ENCODE measurements at regions not wholly inside any gene's neighbourhood (a gene's known extent, or its start where the extent isn't known, plus 50 kb on each side); places are given as distances from the start of the nearest gene placed in this dataset.

DNA sequence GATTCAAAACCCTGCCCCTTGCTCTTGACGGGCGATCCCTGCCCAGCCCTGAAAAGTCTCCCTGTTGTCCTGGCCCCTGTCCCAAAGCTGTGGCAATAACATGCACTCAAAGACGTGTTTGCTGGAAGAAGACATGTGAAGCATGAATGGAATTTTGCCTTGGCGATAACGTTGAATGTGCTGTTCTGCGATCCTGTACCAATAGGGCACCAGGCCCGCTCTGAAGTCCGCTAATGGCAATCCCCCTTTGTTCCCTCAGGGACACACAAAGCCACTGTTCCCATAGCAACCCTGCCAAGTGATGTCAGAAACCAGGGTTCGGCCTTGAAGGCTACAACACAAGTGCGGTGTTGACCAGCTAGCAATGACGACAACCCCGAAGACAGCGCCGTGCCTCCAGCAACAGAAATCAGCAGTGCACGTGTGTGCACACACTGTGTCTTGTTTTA is 284.6 kb downstream of the KLF6 start:
- ChIA-PET CTCF (no interaction called here), POLR2A (no interaction called here)
- Mint-ChIP-seq H3K9me3 (ENCODE audit: low read depth) (no peaks in the 10 kb centered on the region), H3K36me3 (ENCODE audit: low read depth) (no peaks in the 10 kb centered on the region), H3K4me3 (no peak overlapping the region), H3K27me3 (peaks cover 9% of the 10 kb centered on the region), H3K4me1 (no peaks in the 10 kb centered on the region), H3K27ac (no peak overlapping the region)
- intact Hi-C loops (cut with DNase I, micrococcal nuclease), result no loop called here
- no peak for ATAC-seq
- no peak for DNase-seq

DNA sequence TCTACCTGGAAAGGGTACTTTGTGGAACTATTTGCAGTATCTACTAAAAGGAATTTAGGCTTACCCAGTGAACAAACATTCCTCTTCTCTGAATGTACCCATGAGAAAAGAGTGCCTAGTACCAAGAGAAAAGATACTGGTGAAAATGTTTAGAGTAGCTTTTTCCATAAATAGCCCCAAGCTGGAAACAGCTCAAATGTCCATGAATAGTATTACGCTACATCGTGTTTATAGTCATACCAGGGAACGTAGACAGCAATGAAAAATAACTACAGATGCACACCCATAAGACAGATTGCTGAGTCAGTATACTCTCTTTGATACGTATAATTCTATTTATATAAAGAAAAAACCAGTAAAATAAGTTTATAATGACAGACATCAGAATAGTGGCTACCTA is 285.9 kb downstream of the KLF6 start:
- intact Hi-C loops (cut with DNase I, micrococcal nuclease), result no loop called here
- ATAC-seq (no peak), DNase-seq (no peak)
- Mint-ChIP-seq H3K27ac (no peak overlapping the region), H3K36me3 (ENCODE audit: low read depth) (no peaks in the 10 kb centered on the region), H3K9me3 (ENCODE audit: low read depth) (no peaks in the 10 kb centered on the region), H3K27me3 (peaks cover 9% of the 10 kb centered on the region), H3K4me3 (no peak overlapping the region), H3K4me1 (no peaks in the 10 kb centered on the region)
- CTCF ChIA-PET, result interaction anchor here (1.0 kb wide), 1 partner anchor 164 kb away, joined by 3 read pairs; no protein-coding TSS in a partner anchor
- POLR2A ChIA-PET, result no interaction called here

DNA sequence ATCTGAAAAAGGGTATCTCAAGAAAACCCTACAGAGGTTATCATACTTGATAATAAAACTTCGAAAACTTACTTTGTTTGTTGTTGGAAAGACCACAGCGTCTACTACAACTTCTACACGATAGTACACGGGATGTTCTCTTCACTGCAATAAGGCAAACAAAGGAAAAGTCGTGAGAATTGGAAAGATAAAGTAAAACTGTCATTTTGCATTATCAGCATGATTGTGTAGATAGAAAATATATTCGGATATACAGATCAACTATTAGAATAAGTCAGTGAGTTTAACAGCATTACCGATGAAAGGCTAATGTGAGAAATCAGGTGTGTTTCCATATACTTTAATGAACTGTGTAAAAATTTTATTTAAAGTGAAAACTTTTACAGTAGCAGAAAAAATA is 287.4 kb downstream of the KLF6 start:
- H3K36me3 Mint-ChIP-seq (ENCODE audit: low read depth), result no peaks in the 10 kb centered on the region
- no peak for ATAC-seq

DNA sequence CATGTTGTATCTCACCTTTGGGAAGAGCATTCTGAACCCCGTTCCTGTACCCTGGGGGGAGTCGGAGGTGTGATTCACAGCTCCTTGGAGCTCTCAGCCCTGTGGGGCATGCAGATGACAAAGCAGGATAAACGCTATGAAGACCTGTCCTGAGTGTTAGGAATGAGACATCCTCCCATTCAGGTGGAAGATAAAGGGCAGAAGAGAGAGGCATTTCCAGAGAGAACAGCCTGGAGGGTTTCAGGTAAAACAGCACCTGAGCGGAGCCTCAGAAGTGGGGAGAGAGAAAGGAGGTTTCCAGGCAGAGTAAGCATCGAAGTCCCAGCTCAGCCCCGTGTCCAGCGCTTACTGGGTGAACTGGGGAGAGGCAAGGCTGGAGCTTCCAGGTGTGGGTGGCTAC is 288.9 kb downstream of the KLF6 start:
- DNase-seq (no peak), ATAC-seq (no peak)
- Mint-ChIP-seq H3K9me3 (ENCODE audit: low read depth) (no peaks in the 10 kb centered on the region), H3K27me3 (peaks cover 9% of the 10 kb centered on the region), H3K27ac (no peak overlapping the region), H3K4me1 (no peaks in the 10 kb centered on the region), H3K4me3 (no peak overlapping the region), H3K36me3 (ENCODE audit: low read depth) (no peaks in the 10 kb centered on the region)
- ChIA-PET POLR2A (no interaction called here), CTCF (no interaction called here)
- intact Hi-C loops (cut with DNase I, micrococcal nuclease), result no loop called here

More for the DNA sequence above, 287.4 kb downstream of the KLF6 start:
- POLR2A ChIA-PET, result no interaction called here
- CTCF ChIA-PET, result no interaction called here
- no peaks in the 10 kb centered on the region for H3K4me1 Mint-ChIP-seq
- no peak overlapping the region for H3K4me3 Mint-ChIP-seq
- no peak overlapping the region for H3K27ac Mint-ChIP-seq
- intact Hi-C loops (cut with DNase I, micrococcal nuclease), result no loop called here
- peaks cover 9% of the 10 kb centered on the region for H3K27me3 Mint-ChIP-seq
- no peaks in the 10 kb centered on the region for H3K9me3 Mint-ChIP-seq (ENCODE audit: low read depth)
- no peak for DNase-seq

DNA sequence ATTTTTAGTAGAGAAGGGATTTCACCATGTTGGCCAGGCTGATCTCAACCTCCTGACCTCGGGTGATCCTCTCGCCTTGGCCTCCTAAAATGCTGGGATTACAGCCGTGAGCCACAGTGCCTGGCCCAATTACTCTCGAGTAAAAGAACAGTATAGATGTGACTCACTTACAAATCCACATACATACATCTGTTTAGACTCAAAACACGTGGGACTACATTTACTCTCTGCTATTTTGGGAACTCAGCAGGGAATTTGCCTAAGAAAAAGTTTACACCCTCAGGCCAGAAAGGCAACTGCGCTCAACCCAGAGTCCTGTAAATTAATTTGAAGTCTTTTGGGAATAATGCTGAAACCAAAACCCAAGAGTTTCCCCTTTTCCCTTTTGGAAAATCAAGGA is 289.7 kb downstream of the KLF6 start:
- DNase-seq (no peak), ATAC-seq (no peak)
- ChIA-PET POLR2A (interaction anchor here (0.6 kb wide), 1 partner anchor 15 kb away, joined by 4 read pairs; no protein-coding TSS in a partner anchor), CTCF (no interaction called here)
- Mint-ChIP-seq H3K36me3 (ENCODE audit: low read depth) (no peaks in the 10 kb centered on the region), H3K4me3 (no peak overlapping the region), H3K27me3 (peaks cover 9% of the 10 kb centered on the region), H3K9me3 (ENCODE audit: low read depth) (peaks cover 2% of the 10 kb centered on the region), H3K27ac (no peak overlapping the region), H3K4me1 (no peaks in the 10 kb centered on the region)
- intact Hi-C loops (cut with DNase I, micrococcal nuclease), result no loop called here

DNA sequence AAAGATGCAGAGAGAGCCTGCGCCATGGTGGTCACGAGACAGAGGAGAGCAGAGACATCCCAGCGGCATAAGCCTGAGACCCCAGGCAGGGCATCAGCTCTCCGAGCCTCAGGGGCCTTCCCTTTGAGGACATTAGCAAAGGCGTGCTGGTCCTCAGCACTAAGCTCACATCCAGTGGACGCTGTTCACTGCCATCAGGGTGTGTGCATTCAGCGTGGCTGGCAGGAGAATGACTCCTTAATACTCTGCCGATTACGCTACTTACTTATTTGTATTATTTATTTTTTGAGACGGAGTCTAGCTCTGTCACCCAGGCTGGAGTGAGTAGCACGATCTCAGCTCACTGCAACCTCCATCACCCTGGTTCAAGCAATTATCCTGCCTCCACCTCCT is 290.2 kb downstream of the KLF6 start:
- ChIA-PET POLR2A (interaction anchor here (0.5 to 0.6 kb wide), 2 partner anchors 15 to 54 kb away, joined by 3 to 4 read pairs; no protein-coding TSS in a partner anchor), CTCF (interaction anchor here (0.6 kb wide), 1 partner anchor 35 kb away, joined by 3 read pairs; no protein-coding TSS in a partner anchor)
- ATAC-seq (no peak), DNase-seq (no peak)
- H3K27me3 Mint-ChIP-seq, result peaks cover 9% of the 10 kb centered on the region
- intact Hi-C loops (cut with DNase I, micrococcal nuclease), result no loop called here
- no peaks in the 10 kb centered on the region for H3K36me3 Mint-ChIP-seq (ENCODE audit: low read depth)
- H3K4me3 Mint-ChIP-seq, result no peak overlapping the region
- H3K27ac Mint-ChIP-seq, result no peak overlapping the region
- peaks cover 3% of the 10 kb centered on the region for H3K9me3 Mint-ChIP-seq (ENCODE audit: low read depth)
- H3K4me1 Mint-ChIP-seq, result no peaks in the 10 kb centered on the region

DNA sequence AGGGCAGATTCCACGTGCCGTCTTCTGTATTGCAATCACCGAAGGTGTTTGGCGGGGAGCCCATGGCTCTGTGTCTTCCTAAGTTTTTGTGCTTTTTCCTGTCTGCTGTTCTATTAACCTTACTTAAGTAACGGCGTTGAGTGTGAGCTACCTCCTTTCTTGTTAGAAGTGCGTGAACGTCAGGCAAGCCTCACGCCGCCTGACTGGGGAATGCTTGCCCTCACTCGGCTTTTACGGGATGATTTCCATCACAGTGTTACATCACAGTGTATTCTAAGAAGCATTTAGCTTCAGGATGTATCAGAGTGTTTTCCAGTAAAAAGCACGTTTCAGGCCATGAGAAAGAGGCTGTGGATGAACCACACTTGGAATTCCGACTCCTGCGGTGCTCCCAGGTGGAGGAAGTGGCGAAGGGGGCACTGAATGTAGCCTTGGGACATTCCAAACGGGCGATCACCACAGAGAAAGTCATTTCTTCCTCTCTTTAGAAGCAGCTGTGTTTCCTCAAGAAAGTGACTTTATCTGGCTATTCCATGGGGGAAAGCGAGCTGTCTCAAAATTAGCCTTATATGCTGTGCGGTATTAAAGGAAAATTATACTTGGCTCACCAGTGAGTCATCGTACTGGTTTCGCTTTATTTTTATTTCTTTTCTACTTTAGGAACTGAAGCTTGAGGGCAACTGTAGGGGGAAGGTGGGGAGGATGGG is 290.7 kb downstream of the KLF6 start:
- intact Hi-C loops (cut with DNase I, micrococcal nuclease), result no loop called here
- CTCF ChIA-PET, result interaction anchor here (0.6 kb wide), 1 partner anchor 35 kb away, joined by 3 read pairs; no protein-coding TSS in a partner anchor
- Mint-ChIP-seq H3K9me3 (ENCODE audit: low read depth) (peaks cover 6% of the 10 kb centered on the region), H3K36me3 (ENCODE audit: low read depth) (no peaks in the 10 kb centered on the region), H3K4me1 (no peaks in the 10 kb centered on the region), H3K27me3 (peaks cover 9% of the 10 kb centered on the region), H3K27ac (no peak overlapping the region), H3K4me3 (no peak overlapping the region)
- POLR2A ChIA-PET, result interaction anchor here (0.5 kb wide), 1 partner anchor 53 kb away, joined by 3 read pairs; no protein-coding TSS in a partner anchor
- DNase-seq, result no peak
- no peak for ATAC-seq

DNA sequence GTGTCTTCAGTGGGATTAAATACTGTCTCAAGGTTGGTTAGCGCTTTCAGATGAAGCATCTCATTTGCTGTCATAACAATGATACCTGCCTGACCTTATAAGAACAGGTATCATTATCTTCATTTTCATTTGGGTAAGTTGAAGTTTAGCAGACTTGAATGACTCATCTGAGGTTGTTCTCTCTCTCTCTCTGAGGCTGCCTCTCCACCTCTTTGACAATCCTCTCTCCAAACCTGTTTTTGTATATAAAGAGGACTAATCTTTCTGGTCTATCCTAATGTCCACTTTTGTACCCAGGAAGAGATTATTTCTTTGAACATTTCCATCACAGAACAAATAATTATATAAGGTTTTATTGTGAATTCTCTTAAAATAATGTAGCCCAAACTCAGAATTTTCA is 291.4 kb downstream of the KLF6 start:
- intact Hi-C loops (cut with DNase I, micrococcal nuclease), result no loop called here

DNA sequence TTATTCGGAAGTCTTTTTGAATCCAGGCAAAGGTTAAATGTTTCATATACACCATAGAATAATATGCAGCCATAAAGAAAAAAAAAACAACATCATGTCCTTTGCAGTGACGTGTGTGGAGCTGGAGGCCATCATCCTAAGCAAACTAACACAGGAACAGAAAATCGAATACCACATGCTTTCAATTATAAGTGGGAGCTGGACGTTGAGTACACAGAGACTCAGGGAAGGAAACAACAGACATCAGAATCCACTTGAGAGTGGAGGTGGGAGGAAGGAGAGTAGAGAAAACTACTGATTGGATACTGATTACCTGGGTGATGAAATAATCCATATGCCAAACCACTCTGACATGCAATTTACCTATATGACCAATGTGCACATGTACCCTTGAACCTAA is 293.4 kb downstream of the KLF6 start:
- Mint-ChIP-seq H3K27me3 (peaks cover 4% of the 10 kb centered on the region), H3K36me3 (ENCODE audit: low read depth) (no peaks in the 10 kb centered on the region), H3K4me1 (no peaks in the 10 kb centered on the region), H3K4me3 (no peak overlapping the region), H3K27ac (no peak overlapping the region), H3K9me3 (ENCODE audit: low read depth) (peaks cover 12% of the 10 kb centered on the region)
- DNase-seq (no peak), ATAC-seq (no peak)
- ChIA-PET POLR2A (no interaction called here), CTCF (interaction anchor here (0.6 kb wide), 1 partner anchor 38 kb away, joined by 3 read pairs; no protein-coding TSS in a partner anchor)
- intact Hi-C loops (cut with DNase I, micrococcal nuclease), result no loop called here

More for the DNA sequence above, 291.4 kb downstream of the KLF6 start:
- peaks cover 12% of the 10 kb centered on the region for H3K9me3 Mint-ChIP-seq (ENCODE audit: low read depth)
- peaks cover 9% of the 10 kb centered on the region for H3K27me3 Mint-ChIP-seq
- CTCF ChIA-PET, result no interaction called here
- ATAC-seq (no peak), DNase-seq (no peak)
- H3K27ac Mint-ChIP-seq, result no peak overlapping the region
- H3K4me1 Mint-ChIP-seq, result no peaks in the 10 kb centered on the region
- POLR2A ChIA-PET, result no interaction called here
- no peaks in the 10 kb centered on the region for H3K36me3 Mint-ChIP-seq (ENCODE audit: low read depth)
- H3K4me3 Mint-ChIP-seq, result no peak overlapping the region

DNA sequence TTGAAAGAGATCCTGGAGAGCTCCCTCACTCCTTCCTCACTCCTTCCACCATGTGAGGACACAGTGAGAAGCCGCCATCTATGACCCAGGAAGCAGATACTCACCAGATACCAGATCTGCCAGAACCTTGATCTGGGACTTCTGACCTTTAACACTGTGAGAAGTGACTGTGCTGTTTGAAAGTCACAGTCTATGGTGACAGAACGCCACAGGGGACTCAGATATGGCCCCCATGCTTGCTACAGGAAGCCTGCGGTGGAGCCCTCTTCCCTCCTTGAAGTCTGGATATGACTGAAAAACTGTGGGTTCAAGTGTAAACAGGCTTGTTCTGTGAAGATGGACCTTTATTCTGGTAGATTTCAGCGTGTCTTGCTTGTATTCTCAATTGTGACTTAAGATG is 297.8 kb downstream of the KLF6 start:
- CTCF ChIA-PET, result interaction anchor here (0.6 kb wide), 1 partner anchor 9 kb away, joined by 3 read pairs; no protein-coding TSS in a partner anchor
- no peak overlapping the region for H3K4me3 Mint-ChIP-seq

DNA sequence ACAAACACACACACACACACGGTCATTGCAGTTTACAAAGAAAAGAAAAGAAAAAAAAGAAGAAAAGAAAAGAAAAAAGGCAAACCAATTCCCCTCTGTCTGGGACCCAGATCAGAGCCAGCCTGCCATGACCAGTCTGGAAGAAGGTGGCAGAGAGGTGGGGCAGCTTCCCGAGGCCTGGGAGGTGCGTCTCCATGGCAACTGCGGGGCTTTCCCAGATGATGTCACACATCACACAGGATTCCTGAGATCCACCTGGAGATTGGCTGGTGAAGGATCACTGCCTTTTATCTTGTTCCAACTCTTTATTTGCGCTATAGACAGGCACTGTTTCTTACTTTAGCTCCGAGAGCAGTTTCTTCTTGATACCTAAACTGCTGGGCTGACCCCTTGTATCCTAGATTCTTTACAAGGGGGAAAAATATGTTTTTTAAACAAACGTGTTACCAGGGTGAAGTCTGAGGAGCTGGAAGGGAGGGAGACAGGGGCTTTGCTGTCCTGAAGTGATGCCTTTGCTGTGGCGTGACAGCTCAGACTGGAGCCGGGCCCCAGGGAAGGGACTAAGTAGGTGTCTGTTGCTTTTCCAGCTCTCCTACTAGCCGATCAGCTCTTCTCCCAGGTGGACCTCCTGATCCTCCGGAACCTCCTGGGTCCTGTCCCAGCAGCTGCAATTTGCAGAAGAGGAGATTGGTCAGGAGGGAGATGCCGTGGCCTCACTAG is 298.5 kb downstream of the KLF6 start:
- Mint-ChIP-seq H3K27ac (no peak overlapping the region), H3K4me1 (peaks cover 28% of the 10 kb centered on the region), H3K36me3 (ENCODE audit: low read depth) (no peaks in the 10 kb centered on the region), H3K27me3 (no peaks in the 10 kb centered on the region), H3K9me3 (ENCODE audit: low read depth) (peaks cover 12% of the 10 kb centered on the region), H3K4me3 (no peak overlapping the region)
- intact Hi-C loops (cut with DNase I, micrococcal nuclease), result no loop called here
- DNase-seq (no peak), ATAC-seq (no peak)
- CTCF ChIA-PET, result interaction anchor here (0.6 kb wide), 1 partner anchor 9 kb away, joined by 3 read pairs; no protein-coding TSS in a partner anchor
- POLR2A ChIA-PET, result no interaction called here

More for the DNA sequence above, 297.8 kb downstream of the KLF6 start:
- ATAC-seq (peak; percentile 50), DNase-seq (no peak)
- Mint-ChIP-seq H3K4me1 (peaks cover 23% of the 10 kb centered on the region), H3K9me3 (ENCODE audit: low read depth) (peaks cover 12% of the 10 kb centered on the region), H3K36me3 (ENCODE audit: low read depth) (no peaks in the 10 kb centered on the region), H3K27me3 (no peaks in the 10 kb centered on the region), H3K27ac (no peak overlapping the region)
- POLR2A ChIA-PET, result no interaction called here
- intact Hi-C loops (cut with DNase I, micrococcal nuclease), result no loop called here

Data from activated CD4-positive, alpha-beta T cell treated with anti-CD3 and anti-CD28 coated beads for 36 hours (primary cell).